Astrocyte (in vitro differentiated cells and primary cell): ENCODE measurements at regions not wholly inside any gene's neighbourhood (a gene's known extent, or its start where the extent isn't known, plus 50 kb on each side); places are given as distances from the start of the nearest gene placed in this dataset.

Source experiments
- DNase-seq: peaks from one replicate; pipeline ENCODE4 v3.0.0-alpha.2; 2010; ENCODE audit warnings: low read depth
- FAIRE-seq: peaks from 2 replicates; lab custom pipeline; 2011; peaks lifted over from hg19 to GRCh38; lab: Jason Lieb, UNC
- H2AFZ ChIP-seq: 2 replicates; pipeline ENCODE4 v1.6.0; 2012; ENCODE audit warnings: low read depth, low read length, inconsistent platforms
- H3K27ac ChIP-seq: 2 replicates; pipeline ENCODE4 v1.5.1; 2011; ENCODE audit warnings: low read depth, low read length, inconsistent platforms
- H3K27me3 ChIP-seq: 2 replicates; pipeline ENCODE4 v1.6.0; 2011; ENCODE audit warnings: low read length, inconsistent platforms; ENCODE audit not compliant: insufficient read depth
- H3K36me3 ChIP-seq: 2 replicates; pipeline ENCODE4 v1.5.1; 2011; ENCODE audit warnings: low read length, inconsistent platforms; ENCODE audit not compliant: insufficient read depth
- H3K4me1 ChIP-seq: 2 replicates; pipeline ENCODE4 v1.5.1; 2011; ENCODE audit warnings: low read length, inconsistent platforms; ENCODE audit not compliant: insufficient read depth
- H3K4me2 ChIP-seq: 2 replicates; pipeline ENCODE4 v1.6.0; 2012; ENCODE audit warnings: low read length, inconsistent platforms
- H3K4me3 ChIP-seq: 2 replicates; pipeline ENCODE4 v1.5.1; 2011; ENCODE audit warnings: low read depth, mild to moderate bottlenecking, low read length, inconsistent platforms; ENCODE audit not compliant: insufficient read depth
- H3K79me2 ChIP-seq: 2 replicates; pipeline ENCODE4 v1.6.0; 2012; ENCODE audit warnings: mild to moderate bottlenecking, low read length, inconsistent platforms; ENCODE audit not compliant: insufficient read depth
- H3K9ac ChIP-seq: 2 replicates; pipeline ENCODE4 v1.6.0; 2012; ENCODE audit warnings: mild to moderate bottlenecking, low read length, inconsistent platforms
- H3K9me3 ChIP-seq: 2 replicates; pipeline ENCODE4 v1.5.1; 2012; ENCODE audit warnings: low read depth, mild to moderate bottlenecking, low read length, inconsistent platforms; ENCODE audit not compliant: insufficient read depth
- H4K20me1 ChIP-seq: 2 replicates; pipeline ENCODE4 v1.6.0; 2012; ENCODE audit warnings: low read length, inconsistent platforms; ENCODE audit not compliant: insufficient read depth
- H3K27ac Mint-ChIP-seq: one replicate; pipeline ENCODE4 v1.8.0; 2021; ENCODE audit warnings: mild to moderate bottlenecking, mixed read lengths; ENCODE audit not compliant: unreplicated experiment
- H3K27me3 Mint-ChIP-seq: one replicate; pipeline ENCODE4 v1.8.0; 2021; ENCODE audit warnings: low read depth, mixed read lengths; ENCODE audit not compliant: unreplicated experiment
- H3K36me3 Mint-ChIP-seq: one replicate; pipeline ENCODE4 v1.8.0; 2021; ENCODE audit warnings: low read depth, mixed read lengths; ENCODE audit not compliant: unreplicated experiment
- H3K4me1 Mint-ChIP-seq: one replicate; pipeline ENCODE4 v1.8.0; 2021; ENCODE audit warnings: low read depth, mixed read lengths; ENCODE audit not compliant: unreplicated experiment
- H3K4me3 Mint-ChIP-seq: one replicate; pipeline ENCODE4 v1.8.0; 2021; ENCODE audit warnings: mild to moderate bottlenecking, moderate library complexity, mixed read lengths; ENCODE audit not compliant: unreplicated experiment
- H3K9me3 Mint-ChIP-seq: one replicate; pipeline ENCODE4 v1.8.0; 2021; ENCODE audit warnings: mild to moderate bottlenecking, mixed read lengths; ENCODE audit not compliant: unreplicated experiment
- EZH2 ChIP-seq: IDR thresholded peaks from 2 replicates; pipeline ENCODE4 v1.6.1; 2012; ENCODE audit warnings: mild to moderate bottlenecking, low read length, inconsistent platforms; ENCODE audit not compliant: insufficient read depth
- TF ChIP-seq, protein P1 (sequence below): IDR thresholded peaks from 2 replicates; pipeline ENCODE4 v1.5.1; 2011; ENCODE audit warnings: low read depth, mild to moderate bottlenecking, inconsistent platforms, low read length, moderate library complexity; ENCODE audit not compliant: insufficient read depth

DNA sequence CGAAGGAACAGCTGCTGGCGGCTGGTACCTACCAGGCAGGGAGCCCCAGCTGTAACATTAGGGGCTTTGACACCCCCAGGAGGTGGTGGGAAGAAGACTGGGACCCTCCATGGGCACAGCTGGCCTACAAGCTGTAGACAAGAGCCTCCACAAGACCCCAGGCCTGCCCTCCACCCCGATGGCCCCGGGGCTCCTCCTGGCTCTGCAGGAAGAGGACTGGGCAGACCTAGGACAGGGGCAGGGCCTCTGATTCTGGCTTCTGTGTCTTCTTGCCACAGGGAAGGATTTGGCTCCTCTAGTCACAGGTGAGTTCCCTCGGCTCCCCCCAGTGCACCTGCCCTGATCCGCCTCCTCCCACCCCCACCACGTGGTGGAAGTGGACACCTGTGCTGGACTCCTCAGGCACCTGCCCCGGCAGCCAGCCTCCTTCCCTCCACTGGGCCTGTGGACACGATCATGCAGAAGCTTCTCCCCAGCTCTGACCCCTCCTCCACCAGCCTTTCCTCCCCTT lies 53.4 kb upstream of the ODC1 start:
- Mint-ChIP-seq H3K27me3 (peaks cover 33% of the 10 kb centered on the region), H3K4me3 (no peak overlapping the region), H3K36me3 (peaks cover 3% of the 10 kb centered on the region), H3K9me3 (peaks cover 3% of the 10 kb centered on the region), H3K27ac (no peak overlapping the region), H3K4me1 (peaks cover 6% of the 10 kb centered on the region)
- H3K9me3 ChIP-seq: no peaks in the 10 kb centered on the region
- H3K9ac ChIP-seq: no peak overlapping the region
- no peaks in the 10 kb centered on the region for H3K36me3 ChIP-seq
- H2AFZ ChIP-seq: no peak overlapping the region
- H3K27me3 ChIP-seq: peaks cover 6% of the 10 kb centered on the region
- no peaks in the 10 kb centered on the region for H4K20me1 ChIP-seq
- DNase-seq: no peak
- no peak for FAIRE-seq
- no peak for TF ChIP-seq EZH2
- H3K4me2 ChIP-seq: no peak overlapping the region
- H3K4me1 ChIP-seq: peaks cover 6% of the 10 kb centered on the region
- no peak overlapping the region for H3K4me3 ChIP-seq
- no peaks in the 10 kb centered on the region for H3K79me2 ChIP-seq
- H3K27ac ChIP-seq: no peak overlapping the region

DNA sequence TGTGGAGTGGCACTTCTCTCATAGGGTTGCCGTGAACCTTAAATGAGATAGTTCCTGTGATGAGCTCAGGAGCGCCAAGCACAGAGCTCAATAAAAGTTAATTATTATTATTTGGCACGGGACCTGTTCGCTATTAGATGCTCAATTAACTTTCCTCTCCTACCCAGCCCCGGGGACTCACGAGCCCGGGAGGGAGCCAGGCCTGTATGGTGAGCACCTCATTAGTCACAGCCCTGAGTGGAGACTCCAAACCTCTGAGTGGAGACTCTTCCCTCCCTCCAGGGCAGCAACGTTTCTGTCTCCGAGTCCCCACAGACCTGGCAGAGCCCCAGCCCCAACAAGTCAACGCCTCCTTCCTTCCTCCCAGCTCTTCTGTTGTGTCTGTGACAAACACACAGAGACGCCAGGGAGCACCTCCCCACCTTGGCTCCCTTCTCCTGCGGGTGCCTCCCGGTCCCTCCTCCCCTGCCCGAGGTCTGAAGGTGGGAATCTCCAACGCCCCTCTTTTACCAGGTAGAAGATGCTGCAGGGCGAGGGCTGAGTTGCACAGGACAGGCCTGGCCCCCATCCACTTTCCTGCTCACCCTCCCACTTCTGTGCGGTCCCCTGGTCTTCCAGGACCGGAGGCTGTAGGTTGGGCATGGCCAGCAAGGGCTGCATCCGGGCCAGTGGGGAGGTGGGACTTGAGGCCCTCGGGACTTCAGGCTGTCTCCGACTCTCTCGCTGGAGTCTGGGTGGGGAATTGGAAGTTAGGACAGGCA lies 52.7 kb upstream of the ODC1 start:
- Mint-ChIP-seq H3K4me1 (peaks cover 6% of the 10 kb centered on the region), H3K27me3 (peaks cover 39% of the 10 kb centered on the region), H3K9me3 (peaks cover 3% of the 10 kb centered on the region), H3K36me3 (peaks cover 3% of the 10 kb centered on the region), H3K27ac (no peak overlapping the region), H3K4me3 (no peak overlapping the region)
- Histone ChIP-seq H4K20me1 (no peaks in the 10 kb centered on the region), H3K9me3 (no peaks in the 10 kb centered on the region), H3K27ac (no peak overlapping the region), H3K36me3 (no peaks in the 10 kb centered on the region), H2AFZ (peak overlapping the region; percentile 41), H3K4me2 (no peak overlapping the region), H3K4me3 (no peak overlapping the region), H3K9ac (no peak overlapping the region), H3K27me3 (peaks cover 6% of the 10 kb centered on the region), H3K79me2 (no peaks in the 10 kb centered on the region), H3K4me1 (peaks cover 6% of the 10 kb centered on the region)
- no peak for TF ChIP-seq EZH2
- TF ChIP-seq, protein P1, sequence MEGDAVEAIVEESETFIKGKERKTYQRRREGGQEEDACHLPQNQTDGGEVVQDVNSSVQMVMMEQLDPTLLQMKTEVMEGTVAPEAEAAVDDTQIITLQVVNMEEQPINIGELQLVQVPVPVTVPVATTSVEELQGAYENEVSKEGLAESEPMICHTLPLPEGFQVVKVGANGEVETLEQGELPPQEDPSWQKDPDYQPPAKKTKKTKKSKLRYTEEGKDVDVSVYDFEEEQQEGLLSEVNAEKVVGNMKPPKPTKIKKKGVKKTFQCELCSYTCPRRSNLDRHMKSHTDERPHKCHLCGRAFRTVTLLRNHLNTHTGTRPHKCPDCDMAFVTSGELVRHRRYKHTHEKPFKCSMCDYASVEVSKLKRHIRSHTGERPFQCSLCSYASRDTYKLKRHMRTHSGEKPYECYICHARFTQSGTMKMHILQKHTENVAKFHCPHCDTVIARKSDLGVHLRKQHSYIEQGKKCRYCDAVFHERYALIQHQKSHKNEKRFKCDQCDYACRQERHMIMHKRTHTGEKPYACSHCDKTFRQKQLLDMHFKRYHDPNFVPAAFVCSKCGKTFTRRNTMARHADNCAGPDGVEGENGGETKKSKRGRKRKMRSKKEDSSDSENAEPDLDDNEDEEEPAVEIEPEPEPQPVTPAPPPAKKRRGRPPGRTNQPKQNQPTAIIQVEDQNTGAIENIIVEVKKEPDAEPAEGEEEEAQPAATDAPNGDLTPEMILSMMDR: no peak
- FAIRE-seq (no peak), DNase-seq (peak; percentile 6)

DNA sequence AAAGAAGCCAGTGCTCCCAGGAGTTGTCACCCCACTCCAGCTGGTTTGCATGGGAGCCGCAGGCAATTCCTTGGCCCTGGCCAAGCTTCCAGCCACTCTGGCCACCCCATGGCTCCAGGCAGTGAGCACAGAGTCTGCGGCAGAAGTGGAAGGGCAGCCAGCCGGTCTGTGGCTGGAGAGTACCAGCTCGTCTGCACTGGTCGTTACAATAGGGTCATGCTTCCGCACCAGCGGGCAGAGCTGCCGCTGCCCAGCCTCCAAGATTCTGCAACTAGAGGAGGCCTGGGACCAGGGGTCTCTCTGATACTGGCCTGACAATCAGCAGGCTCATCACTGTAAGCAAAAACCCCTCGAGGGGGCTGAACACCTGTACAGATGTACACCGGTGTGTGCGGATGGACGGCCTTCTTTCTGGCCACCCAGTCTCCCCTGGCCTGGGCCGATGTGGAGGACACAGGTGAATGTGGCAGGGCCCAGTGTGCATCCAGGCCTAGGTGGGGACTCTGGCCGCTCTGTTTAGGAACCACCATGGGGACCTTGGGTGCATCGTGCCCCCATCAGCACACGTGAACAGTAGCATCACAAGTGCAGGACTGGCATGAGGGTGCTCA lies 51.9 kb upstream of the ODC1 start:
- Mint-ChIP-seq H3K27me3 (peaks cover 46% of the 10 kb centered on the region), H3K4me1 (peaks cover 6% of the 10 kb centered on the region), H3K4me3 (no peak overlapping the region), H3K27ac (no peak overlapping the region), H3K9me3 (peaks cover 3% of the 10 kb centered on the region), H3K36me3 (peaks cover 4% of the 10 kb centered on the region)
- no peaks in the 10 kb centered on the region for H3K79me2 ChIP-seq
- peaks cover 6% of the 10 kb centered on the region for H3K27me3 ChIP-seq
- H2AFZ ChIP-seq: no peak overlapping the region
- H3K4me1 ChIP-seq: peaks cover 6% of the 10 kb centered on the region
- no peak for TF ChIP-seq EZH2
- TF ChIP-seq, protein P1: no peak
- FAIRE-seq (no peak), DNase-seq (no peak)
- no peaks in the 10 kb centered on the region for H3K36me3 ChIP-seq
- no peak overlapping the region for H3K4me3 ChIP-seq
- H3K9ac ChIP-seq: no peak overlapping the region
- H4K20me1 ChIP-seq: no peaks in the 10 kb centered on the region
- H3K27ac ChIP-seq: no peak overlapping the region
- H3K4me2 ChIP-seq: no peak overlapping the region
- H3K9me3 ChIP-seq: no peaks in the 10 kb centered on the region
